Esophagus muscularis mucosa (tissue), 3 donors: ENCODE measurements at regions not wholly inside any gene's neighbourhood (a gene's known extent, or its start where the extent isn't known, plus 50 kb on each side); places are given as distances from the start of the nearest gene placed in this dataset.

Experiments used
- CTCF ChIP-seq, 3 experiments: fragments of 200-600 bp in 2 of 3; fragments of 450-650 bp in 1 of 3; sonication (generic) in 2 of 3; IDR thresholded peaks; one replicate each; pipeline ENCODE4 v1.5.1; 2017 to 2019; ENCODE audit warnings: antibody characterized with exemption in 3 of 3, mild to moderate bottlenecking in 2 of 3, moderate library complexity in 1 of 3
- POLR2A ChIP-seq: fragments of 450-650 bp; IDR thresholded peaks from one replicate; pipeline ENCODE4 v1.6.1; 2017; ENCODE audit warnings: antibody characterized with exemption, moderate library complexity, mild to moderate bottlenecking, low read depth
- POLR2AphosphoS5 ChIP-seq, 2 donors: sonication (generic); formaldehyde crosslinking; IDR thresholded peaks; one replicate each; pipeline ENCODE4 v1.6.1; 2017; ENCODE audit warnings: antibody characterized with exemption in 2 of 2

- TF ChIP-seq CTCF (IDR thresholded peaks at IDR 0.05) (no peak), POLR2AphosphoS5 (IDR thresholded peaks at IDR 0.05) (no peak), POLR2A (no peak)
These were observed 356.6 kb upstream of the ZMIZ1 start for GRCh38 chr10:78712147-78712546.
